22Rv1 (cell line): ENCODE measurements at regions not wholly inside any gene's neighbourhood (a gene's known extent, or its start where the extent isn't known, plus 50 kb on each side); places are given as distances from the start of the nearest gene placed in this dataset.

ENCODE experiments used
- ZFX ChIP-seq: fragments of 450-650 bp; IDR thresholded peaks from 2 replicates; pipeline ENCODE4 v1.6.1; 2017; ENCODE audit warnings: antibody characterized with exemption, borderline replicate concordance
- TF ChIP-seq, protein P1 (sequence below): fragments of 450-650 bp; IDR thresholded peaks from 2 replicates; pipeline ENCODE4 v1.5.1; 2017; ENCODE audit warnings: mild to moderate bottlenecking

DNA sequence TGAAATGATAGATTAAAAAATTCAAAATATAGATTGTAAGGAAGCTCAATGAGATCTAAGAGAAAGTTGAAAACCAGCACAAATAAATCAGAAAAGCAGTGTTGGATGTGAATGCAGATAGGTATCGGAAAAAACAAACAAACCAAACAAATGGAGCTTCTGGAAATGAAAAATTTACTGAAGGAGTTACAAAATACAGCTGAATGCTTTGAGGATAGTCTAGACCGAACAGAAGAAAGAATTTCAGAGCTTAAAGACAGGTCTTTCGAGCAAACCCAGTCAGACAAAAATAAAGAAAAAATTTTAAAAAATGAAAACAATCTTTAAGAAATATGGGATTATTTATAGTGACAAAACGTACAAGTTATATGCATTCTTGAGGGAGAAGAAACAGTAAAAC, 146.7 kb downstream of the FAM83B start:
- no peak for TF ChIP-seq ZFX
- TF ChIP-seq, protein P1, sequence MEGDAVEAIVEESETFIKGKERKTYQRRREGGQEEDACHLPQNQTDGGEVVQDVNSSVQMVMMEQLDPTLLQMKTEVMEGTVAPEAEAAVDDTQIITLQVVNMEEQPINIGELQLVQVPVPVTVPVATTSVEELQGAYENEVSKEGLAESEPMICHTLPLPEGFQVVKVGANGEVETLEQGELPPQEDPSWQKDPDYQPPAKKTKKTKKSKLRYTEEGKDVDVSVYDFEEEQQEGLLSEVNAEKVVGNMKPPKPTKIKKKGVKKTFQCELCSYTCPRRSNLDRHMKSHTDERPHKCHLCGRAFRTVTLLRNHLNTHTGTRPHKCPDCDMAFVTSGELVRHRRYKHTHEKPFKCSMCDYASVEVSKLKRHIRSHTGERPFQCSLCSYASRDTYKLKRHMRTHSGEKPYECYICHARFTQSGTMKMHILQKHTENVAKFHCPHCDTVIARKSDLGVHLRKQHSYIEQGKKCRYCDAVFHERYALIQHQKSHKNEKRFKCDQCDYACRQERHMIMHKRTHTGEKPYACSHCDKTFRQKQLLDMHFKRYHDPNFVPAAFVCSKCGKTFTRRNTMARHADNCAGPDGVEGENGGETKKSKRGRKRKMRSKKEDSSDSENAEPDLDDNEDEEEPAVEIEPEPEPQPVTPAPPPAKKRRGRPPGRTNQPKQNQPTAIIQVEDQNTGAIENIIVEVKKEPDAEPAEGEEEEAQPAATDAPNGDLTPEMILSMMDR: no peak
